ENCODE measurements at regions not wholly inside any gene's neighbourhood (a gene's known extent, or its start where the extent isn't known, plus 50 kb on each side); places are given as distances from the start of the nearest gene placed in this dataset.

DNA sequence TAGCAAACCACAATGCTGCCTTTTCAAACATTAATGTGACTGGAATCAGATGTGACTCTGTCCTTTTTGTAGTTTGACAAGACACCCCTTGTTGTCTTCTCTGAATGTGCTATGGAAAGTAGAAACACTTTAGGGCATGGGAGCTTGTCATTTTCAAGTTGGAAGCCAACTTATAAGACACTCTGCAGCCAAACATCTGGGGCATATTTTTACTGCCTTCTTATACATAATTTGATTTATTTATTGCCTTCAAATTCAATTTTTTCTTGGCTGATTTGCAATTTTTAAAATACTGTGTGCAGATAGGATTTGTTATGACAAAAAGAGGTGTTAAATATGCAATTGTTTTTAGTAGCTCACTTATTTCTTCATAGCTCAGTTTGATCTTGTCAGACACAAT is 1002.0 kb upstream of the PCDH7 start:
- TF ChIP-seq TAF1 (IDR thresholded peaks at IDR 0.05; ENCODE audit: low read depth) (no peak), FOXM1 (IDR thresholded peaks at IDR 0.05; ENCODE audit: borderline replicate concordance, low read depth) (no peak), YY1 (IDR thresholded peaks at IDR 0.05; ENCODE audit: low read depth) (no peak), ZBTB7A (IDR thresholded peaks at IDR 0.05; ENCODE audit: low read depth) (no peak)

DNA sequence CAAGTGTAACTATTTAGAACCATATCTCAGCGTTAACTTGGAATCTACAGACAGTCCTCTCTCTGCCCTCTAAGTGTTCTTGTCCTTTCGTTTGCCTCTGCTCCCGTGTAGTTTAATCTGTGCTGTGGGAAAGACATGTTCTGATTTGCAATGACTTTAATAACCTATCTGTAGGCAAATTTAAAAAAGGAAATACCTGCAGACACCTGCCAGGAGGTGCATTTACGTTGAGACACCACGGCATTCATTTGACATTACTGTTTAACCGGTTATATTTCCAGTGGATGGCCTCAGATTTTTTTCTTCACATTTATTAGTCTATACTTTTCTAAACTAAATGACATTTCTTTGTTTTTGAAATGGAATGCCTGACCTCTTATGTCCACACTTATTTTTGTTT is 997.9 kb upstream of the PCDH7 start:
- TF ChIP-seq FOXM1 (IDR thresholded peaks at IDR 0.05; ENCODE audit: borderline replicate concordance, low read depth) (no peak), EGR1 (IDR thresholded peaks at IDR 0.05) (no peak)

GRCh38 chr4:29726938-29727337 is 993.2 kb upstream of the PCDH7 start:
- TF ChIP-seq YY1 (IDR thresholded peaks at IDR 0.05; ENCODE audit: low read depth) (no peak), FOXM1 (IDR thresholded peaks at IDR 0.05; ENCODE audit: borderline replicate concordance, low read depth) (no peak), CREB1 (IDR thresholded peaks at IDR 0.05; ENCODE audit: low read depth) (no peak), EP300 (IDR thresholded peaks at IDR 0.05; ENCODE audit: borderline replicate concordance) (no peak), ZBTB7A (IDR thresholded peaks at IDR 0.05; ENCODE audit: low read depth) (no peak), MAX (IDR thresholded peaks at IDR 0.05) (no peak), EGR1 (IDR thresholded peaks at IDR 0.05) (no peak), RAD21 (IDR thresholded peaks at IDR 0.05; ENCODE audit: low read depth) (no peak), TCF12 (IDR thresholded peaks at IDR 0.05; ENCODE audit: low read depth) (no peak), TAF1 (IDR thresholded peaks at IDR 0.05; ENCODE audit: low read depth) (no peak), CEBPB (IDR thresholded peaks at IDR 0.05) (no peak)
- TF ChIP-seq, protein P1, sequence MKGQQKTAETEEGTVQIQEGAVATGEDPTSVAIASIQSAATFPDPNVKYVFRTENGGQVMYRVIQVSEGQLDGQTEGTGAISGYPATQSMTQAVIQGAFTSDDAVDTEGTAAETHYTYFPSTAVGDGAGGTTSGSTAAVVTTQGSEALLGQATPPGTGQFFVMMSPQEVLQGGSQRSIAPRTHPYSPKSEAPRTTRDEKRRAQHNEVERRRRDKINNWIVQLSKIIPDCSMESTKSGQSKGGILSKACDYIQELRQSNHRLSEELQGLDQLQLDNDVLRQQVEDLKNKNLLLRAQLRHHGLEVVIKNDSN (IDR thresholded peaks at IDR 0.05): no peak
- TF ChIP-seq, protein P2, sequence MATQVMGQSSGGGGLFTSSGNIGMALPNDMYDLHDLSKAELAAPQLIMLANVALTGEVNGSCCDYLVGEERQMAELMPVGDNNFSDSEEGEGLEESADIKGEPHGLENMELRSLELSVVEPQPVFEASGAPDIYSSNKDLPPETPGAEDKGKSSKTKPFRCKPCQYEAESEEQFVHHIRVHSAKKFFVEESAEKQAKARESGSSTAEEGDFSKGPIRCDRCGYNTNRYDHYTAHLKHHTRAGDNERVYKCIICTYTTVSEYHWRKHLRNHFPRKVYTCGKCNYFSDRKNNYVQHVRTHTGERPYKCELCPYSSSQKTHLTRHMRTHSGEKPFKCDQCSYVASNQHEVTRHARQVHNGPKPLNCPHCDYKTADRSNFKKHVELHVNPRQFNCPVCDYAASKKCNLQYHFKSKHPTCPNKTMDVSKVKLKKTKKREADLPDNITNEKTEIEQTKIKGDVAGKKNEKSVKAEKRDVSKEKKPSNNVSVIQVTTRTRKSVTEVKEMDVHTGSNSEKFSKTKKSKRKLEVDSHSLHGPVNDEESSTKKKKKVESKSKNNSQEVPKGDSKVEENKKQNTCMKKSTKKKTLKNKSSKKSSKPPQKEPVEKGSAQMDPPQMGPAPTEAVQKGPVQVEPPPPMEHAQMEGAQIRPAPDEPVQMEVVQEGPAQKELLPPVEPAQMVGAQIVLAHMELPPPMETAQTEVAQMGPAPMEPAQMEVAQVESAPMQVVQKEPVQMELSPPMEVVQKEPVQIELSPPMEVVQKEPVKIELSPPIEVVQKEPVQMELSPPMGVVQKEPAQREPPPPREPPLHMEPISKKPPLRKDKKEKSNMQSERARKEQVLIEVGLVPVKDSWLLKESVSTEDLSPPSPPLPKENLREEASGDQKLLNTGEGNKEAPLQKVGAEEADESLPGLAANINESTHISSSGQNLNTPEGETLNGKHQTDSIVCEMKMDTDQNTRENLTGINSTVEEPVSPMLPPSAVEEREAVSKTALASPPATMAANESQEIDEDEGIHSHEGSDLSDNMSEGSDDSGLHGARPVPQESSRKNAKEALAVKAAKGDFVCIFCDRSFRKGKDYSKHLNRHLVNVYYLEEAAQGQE (IDR thresholded peaks at IDR 0.05; ENCODE audit: low read depth): no peak

DNA sequence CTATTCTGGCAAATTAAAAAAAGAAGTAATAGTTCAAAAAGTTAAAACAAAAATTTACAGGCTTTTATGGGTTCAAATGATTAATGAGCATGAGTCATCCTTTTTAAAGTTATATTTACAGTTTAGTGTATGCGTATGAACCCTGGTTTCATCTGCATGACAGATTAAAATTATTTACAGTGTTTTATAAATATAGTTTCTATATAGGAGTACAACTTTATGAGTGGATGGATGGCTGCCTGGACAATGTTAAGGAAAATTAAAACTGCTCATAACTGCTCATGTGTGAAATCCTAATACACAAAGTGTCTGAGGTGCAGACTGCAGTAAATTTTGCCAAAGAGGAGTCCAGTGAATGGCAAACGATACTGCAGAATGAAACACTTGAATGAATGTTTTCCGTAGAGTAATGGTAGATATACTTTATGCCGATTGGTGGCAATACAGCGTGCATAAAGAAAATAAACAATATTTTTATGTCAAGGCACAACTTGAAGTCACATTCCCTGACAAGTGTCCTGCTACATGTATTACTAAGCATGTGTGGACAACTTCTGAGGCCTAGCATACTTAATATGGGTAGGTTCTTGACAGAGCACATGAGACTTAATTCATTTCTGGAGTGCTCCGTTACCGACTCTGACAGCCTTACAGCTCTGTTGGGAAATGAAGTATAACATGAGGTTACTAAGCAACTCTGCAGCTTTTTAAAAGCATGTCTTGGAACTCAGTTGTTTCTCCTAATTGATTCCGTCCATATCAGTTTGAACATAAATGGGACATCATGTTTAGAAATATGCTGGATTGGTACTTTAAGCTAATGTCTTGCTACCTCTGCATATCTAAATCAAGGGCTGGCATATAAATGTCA is 985.6 kb upstream of the PCDH7 start:
- TF ChIP-seq TEAD4 (IDR thresholded peaks at IDR 0.05) (no peak), NFIC (IDR thresholded peaks at IDR 0.05) (no peak), EP300 (IDR thresholded peaks at IDR 0.05; ENCODE audit: borderline replicate concordance) (no peak), YY1 (IDR thresholded peaks at IDR 0.05; ENCODE audit: low read depth) (no peak), TAF1 (IDR thresholded peaks at IDR 0.05; ENCODE audit: low read depth) (no peak), MAX (IDR thresholded peaks at IDR 0.05) (no peak), RAD21 (IDR thresholded peaks at IDR 0.05; ENCODE audit: low read depth) (no peak), EGR1 (IDR thresholded peaks at IDR 0.05) (no peak), CEBPB (IDR thresholded peaks at IDR 0.05) (no peak)
- TF ChIP-seq, protein P2 (IDR thresholded peaks at IDR 0.05; ENCODE audit: low read depth): no peak
- TF ChIP-seq, protein P1 (IDR thresholded peaks at IDR 0.05): no peak

- TF ChIP-seq CREB1 (IDR thresholded peaks at IDR 0.05; ENCODE audit: low read depth): no peak
- no peak for TF ChIP-seq CEBPB (IDR thresholded peaks at IDR 0.05)
- TF ChIP-seq MAX (IDR thresholded peaks at IDR 0.05): no peak
- TF ChIP-seq EGR1 (IDR thresholded peaks at IDR 0.05): no peak
- no peak for TF ChIP-seq NFIC (IDR thresholded peaks at IDR 0.05)
- no peak for TF ChIP-seq TEAD4 (IDR thresholded peaks at IDR 0.05)
- no peak for TF ChIP-seq TAF1 (IDR thresholded peaks at IDR 0.05; ENCODE audit: low read depth)
- TF ChIP-seq, protein P1 (IDR thresholded peaks at IDR 0.05): no peak
- TF ChIP-seq RAD21 (IDR thresholded peaks at IDR 0.05; ENCODE audit: low read depth): no peak
- TF ChIP-seq, protein P2 (IDR thresholded peaks at IDR 0.05; ENCODE audit: low read depth): no peak
- TF ChIP-seq ZBTB7A (IDR thresholded peaks at IDR 0.05; ENCODE audit: low read depth): no peak
These were observed 963.2 kb upstream of the PCDH7 start for GRCh38 chr4:29756966-29757365.

All from Ishikawa (cell line).